ENCODE measurements at regions not wholly inside any gene's neighbourhood (a gene's known extent, or its start where the extent isn't known, plus 50 kb on each side); places are given as distances from the start of the nearest gene placed in this dataset.
"Not testable (repeated sequence)": the region's sequence is repeated elsewhere in the genome, so short reads cannot be mapped to it uniquely, and the experiment has no call there.

DNA sequence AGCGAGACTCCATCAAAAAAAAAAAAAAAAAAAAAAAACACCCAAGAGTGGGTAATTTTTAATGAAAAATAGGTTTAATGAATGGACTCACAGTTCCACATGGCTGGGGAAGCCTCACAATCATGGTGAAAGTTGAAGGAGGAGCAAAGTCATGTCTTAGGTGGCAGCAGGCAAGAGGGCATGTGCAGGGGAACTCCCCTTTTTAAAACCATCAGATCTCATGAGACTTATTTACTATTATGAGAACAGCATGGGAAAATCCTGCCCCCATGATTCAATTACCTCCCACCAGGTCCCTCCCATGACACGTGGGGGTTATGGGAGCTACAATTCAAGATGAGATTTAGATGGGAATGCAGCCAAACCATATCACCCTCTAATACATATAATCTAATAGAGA is 454.6 kb upstream of the PTGER4 start:
- not testable (repeated sequence) for DNase-seq (ENCODE audit: low read depth, low spot score)

DNA sequence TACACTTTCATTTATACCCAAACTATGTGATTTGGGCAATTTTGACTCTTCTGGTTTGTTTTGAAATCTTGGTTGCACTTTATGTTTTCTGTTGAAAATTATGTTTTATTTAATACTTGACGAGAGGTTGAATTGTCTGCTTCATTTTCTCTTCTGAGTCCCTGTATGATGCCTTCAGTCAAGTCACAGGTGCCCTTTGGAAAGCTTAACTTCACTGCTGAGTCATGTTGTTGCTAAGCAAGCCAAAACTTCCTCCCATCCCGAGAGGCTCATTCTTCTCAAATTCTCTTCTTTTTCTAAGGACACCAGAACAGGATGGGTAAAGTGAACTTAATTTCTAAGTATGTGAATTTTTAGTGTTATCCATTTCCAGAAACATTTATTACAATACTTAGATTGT is 455.3 kb upstream of the PTGER4 start:
- no peak for DNase-seq (ENCODE audit: low read depth, low spot score)

DNA sequence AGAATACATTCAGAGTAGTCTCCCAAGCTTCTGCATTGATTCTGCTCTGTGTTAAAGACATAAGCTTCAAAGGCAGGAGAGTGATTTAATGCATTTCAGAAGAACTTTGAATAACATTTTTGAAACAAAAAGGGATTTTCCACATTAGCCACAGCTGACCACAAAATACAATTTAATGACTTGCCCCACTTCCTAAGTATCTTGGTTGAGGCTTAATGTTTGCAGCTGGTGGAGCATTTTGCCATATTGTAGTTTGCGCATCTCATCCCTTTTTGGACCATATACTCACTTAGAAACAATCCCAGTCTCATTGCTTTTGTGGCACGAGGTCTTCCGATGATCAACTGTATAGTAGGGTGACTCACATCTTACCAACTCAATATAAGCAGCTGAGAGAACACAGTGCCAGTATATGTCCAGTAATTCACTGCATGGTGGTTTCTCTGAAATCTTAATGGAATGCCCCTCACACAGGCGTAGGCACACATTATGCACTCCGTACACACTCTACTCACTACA is 455.8 kb upstream of the PTGER4 start:
- DNase-seq (ENCODE audit: low read depth, low spot score): no peak

- DNase-seq (ENCODE audit: low read depth, low spot score): no peak
Measured at GRCh38 chr5:40221796-40222195, 457.9 kb upstream of the PTGER4 start.

GRCh38 chr5:40221255-40221654 is 458.5 kb upstream of the PTGER4 start:
- DNase-seq (ENCODE audit: low read depth, low spot score): no peak

- no peak for DNase-seq (ENCODE audit: low read depth, low spot score)
Measured at GRCh38 chr5:40220260-40220659, 459.5 kb upstream of the PTGER4 start.

DNA sequence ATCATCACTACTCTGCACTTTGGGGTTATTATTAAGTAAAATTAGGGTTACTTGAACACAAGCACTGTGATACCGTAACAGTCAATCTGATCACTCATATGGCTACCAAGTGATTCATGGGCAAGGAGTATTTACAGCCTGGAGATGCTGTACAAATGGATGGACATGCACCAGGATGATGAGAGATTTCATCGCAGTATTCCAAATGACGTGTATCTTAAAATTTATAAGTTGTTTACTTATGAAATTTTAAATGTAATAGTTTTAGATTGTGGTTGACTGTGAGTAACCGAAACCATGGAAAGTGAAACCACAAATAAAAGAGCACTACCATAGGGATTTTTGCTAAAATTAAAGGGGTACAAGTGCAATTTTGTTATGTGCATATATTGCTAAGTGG is 462.2 kb upstream of the PTGER4 start:
- no peak for DNase-seq (ENCODE audit: low read depth, low spot score)

DNA sequence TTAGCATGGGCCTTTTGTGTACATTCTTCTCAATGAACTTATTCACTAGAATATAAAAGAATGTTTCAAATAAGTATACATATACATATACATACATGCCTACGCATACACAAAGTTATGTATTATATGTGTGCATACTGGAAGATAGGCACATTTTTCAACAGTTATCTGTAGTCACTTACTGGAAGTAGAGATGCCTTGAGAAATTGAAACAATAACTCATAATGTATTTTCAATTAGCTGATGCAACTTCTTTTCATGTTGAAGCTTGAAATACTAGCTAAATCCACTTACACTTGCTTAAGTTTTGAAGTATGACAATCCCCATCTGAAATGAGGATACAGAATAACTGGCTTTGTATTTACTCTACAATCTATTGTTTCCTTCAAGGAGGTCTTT is 469.0 kb upstream of the PTGER4 start:
- DNase-seq (ENCODE audit: low read depth, low spot score): no peak

- no peak for DNase-seq (ENCODE audit: low read depth, low spot score)
Measured at GRCh38 chr5:40206030-40206429, 473.7 kb upstream of the PTGER4 start.

GRCh38 chr5:40204144-40204543 is 475.6 kb upstream of the PTGER4 start:
- DNase-seq (ENCODE audit: low read depth, low spot score): no peak

DNA sequence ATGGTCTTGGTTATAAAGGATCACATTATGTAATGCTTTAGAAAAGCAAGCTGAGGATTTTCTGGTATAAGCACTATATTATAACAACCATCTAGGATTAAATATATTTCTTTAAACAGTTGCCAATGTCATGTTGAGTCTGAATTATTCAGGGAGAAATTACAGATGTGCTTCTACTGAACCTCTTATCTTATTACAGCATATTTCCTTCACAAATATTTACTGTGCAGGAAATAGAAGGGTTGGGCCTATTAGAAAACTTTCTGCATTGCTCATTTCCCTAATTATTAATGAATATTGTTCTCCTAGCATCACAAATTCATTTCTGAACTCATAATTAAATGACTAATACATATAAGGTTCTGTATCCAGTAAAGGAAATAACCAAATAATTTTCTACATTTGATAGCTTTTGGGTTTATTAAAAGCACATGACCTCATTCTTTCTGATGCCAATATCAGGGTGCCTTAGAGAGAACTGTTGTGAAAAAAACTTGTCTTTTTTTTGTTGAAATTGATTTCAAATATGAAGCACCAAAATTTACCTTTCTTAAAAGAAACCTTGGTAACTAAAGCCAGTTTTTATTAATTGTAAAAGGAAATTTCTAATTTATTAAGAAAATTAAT is 476.8 kb upstream of the PTGER4 start:
- DNase-seq (ENCODE audit: low read depth, low spot score): no peak

DNA sequence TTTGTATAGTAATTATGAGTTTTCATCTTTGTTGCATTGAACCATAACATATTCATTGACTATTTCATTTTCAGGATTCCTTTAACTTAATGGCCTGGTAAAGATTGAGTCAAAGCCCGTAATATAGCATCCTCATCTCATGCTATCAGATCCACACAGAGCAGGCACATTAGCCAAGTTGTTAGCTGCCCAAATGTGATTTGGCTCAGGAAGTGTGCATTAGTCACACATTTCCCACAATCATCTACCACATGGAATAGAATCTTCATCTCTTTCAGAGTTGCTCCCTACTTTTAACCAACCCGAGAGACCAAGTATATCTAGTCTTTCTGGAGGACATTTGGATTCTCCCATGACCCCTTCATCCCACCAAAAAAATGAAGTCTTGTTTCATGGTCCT is 481.0 kb upstream of the PTGER4 start:
- DNase-seq (ENCODE audit: low read depth, low spot score): no peak

DNA sequence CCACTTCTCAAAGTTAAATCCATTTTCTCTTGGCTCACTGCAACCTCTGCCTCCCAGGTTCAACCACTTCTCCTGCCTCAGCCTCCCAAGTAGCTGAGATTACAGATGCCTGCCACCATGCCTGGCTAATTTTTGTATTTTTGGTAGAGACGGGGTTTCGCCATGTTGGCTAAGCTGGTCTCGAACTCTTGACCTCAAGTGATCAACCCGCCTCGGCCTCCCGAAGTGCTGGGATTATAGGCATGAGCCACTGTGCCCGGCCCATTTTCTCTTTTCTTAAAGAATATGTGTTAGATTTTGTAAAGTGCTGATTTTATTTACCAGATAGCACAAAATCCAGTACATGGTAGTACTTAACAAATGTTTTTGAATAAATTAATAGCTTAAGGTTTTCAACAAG is 484.1 kb upstream of the PTGER4 start:
- not testable (repeated sequence) for DNase-seq (ENCODE audit: low read depth, low spot score)

DNA sequence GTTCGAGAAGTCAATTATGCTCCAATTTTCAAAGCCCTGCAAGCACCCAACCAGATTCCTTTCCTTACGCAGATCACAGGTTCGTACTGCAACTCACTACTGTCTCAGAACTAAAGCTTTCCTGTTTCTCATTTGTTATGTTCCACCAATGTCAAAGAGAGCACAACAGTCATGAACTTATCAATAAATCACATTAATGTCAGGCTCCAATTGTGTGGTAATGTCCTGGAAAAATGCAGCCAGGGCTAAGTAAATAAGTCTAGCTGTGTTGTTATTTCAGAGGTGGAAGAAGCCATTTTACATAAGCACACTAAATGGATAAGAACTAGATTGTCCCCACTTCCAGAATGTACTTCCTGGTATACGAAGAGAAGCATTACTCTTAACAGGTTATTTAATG is 488.6 kb upstream of the PTGER4 start:
- no peak for DNase-seq (ENCODE audit: low read depth, low spot score)

DNA sequence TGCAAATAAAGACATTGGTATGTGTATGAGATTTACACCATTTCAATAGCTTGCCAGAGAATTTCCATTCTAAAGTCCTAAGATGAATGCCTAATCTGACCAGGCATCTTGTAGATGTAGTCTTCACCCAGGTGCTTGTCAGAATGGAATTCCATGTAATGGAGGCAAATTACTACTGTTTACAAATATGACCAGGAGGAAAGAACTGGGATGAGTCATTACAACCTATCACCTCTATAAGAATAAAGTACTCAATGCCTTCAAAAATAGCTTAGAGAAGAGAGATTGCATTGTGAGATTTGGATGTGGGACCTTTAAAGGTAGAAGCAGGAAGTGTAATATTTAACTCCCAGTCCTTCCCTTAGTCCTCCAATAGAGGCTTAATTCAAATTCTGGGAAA is 507.0 kb upstream of the PTGER4 start:
- DNase-seq (ENCODE audit: low read depth, low spot score): no peak

DNA sequence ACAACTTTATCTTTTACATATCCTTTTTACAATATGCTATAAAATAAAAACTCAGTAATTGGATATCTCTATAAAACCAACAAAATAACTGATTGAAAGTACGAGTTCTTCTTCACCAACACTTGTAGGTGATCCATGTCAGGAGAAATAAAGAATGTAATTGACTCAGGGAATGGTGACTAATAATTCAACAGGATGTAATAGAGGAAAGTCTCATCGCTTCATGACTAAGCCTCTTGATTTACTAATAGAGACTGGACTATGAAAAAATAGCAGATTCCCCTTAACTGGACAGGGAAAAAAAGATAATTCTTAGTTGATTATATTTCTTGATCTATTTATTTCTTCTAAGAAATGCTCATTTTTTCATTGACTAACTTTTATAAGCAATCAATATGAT is 507.7 kb upstream of the PTGER4 start:
- no peak for DNase-seq (ENCODE audit: low read depth, low spot score)

- DNase-seq (ENCODE audit: low read depth, low spot score): no peak
Measured at GRCh38 chr5:40167283-40167682, 512.4 kb upstream of the PTGER4 start.

- DNase-seq (ENCODE audit: low read depth, low spot score): no peak
Measured at GRCh38 chr5:40166802-40167201, 512.9 kb upstream of the PTGER4 start.

- no peak for DNase-seq (ENCODE audit: low read depth, low spot score)
Measured at GRCh38 chr5:40165789-40166728, 513.7 kb upstream of the PTGER4 start.

GRCh38 chr5:40165106-40165788 is 514.5 kb upstream of the PTGER4 start:
- peak; percentile 1 for DNase-seq (ENCODE audit: low read depth, low spot score)

GRCh38 chr5:40160435-40160834 is 519.3 kb upstream of the PTGER4 start:
- no peak for DNase-seq (ENCODE audit: low read depth, low spot score)

GRCh38 chr5:40154194-40154593 is 525.5 kb upstream of the PTGER4 start:
- no peak for DNase-seq (ENCODE audit: low read depth, low spot score)
